ENCODE measurements at regions not wholly inside any gene's neighbourhood (a gene's known extent, or its start where the extent isn't known, plus 50 kb on each side); places are given as distances from the start of the nearest gene placed in this dataset.

- DNase-seq: no peak
Observed at GRCh38 chr5:56587381-56588130, 227.8 kb upstream of the MAP3K1 start.

GRCh38 chr5:56585999-56586691 lies 229.2 kb upstream of the MAP3K1 start:
- DNase-seq: peak; percentile 53

GRCh38 chr5:56585461-56585860 lies 229.9 kb upstream of the MAP3K1 start:
- no peak for DNase-seq

- no peak for DNase-seq
Observed at GRCh38 chr5:56581426-56581825, 233.9 kb upstream of the MAP3K1 start.

- no peak for DNase-seq
Observed at GRCh38 chr5:56580864-56581263, 234.5 kb upstream of the MAP3K1 start.

GRCh38 chr5:56575821-56576220 lies 239.5 kb upstream of the MAP3K1 start:
- DNase-seq: no peak

GRCh38 chr5:56574778-56575177 lies 240.6 kb upstream of the MAP3K1 start:
- DNase-seq: no peak

- no peak for DNase-seq
Observed at GRCh38 chr5:56569566-56569965, 245.8 kb upstream of the MAP3K1 start.

GRCh38 chr5:56569076-56569475 lies 246.3 kb upstream of the MAP3K1 start:
- DNase-seq: no peak

GRCh38 chr5:56567278-56567677 lies 248.1 kb upstream of the MAP3K1 start:
- no peak for DNase-seq

GRCh38 chr5:56566374-56567249 lies 248.7 kb upstream of the MAP3K1 start:
- DNase-seq: no peak

GRCh38 chr5:56565644-56566043 lies 249.7 kb upstream of the MAP3K1 start:
- no peak for DNase-seq

GRCh38 chr5:56565283-56565615 lies 250.1 kb upstream of the MAP3K1 start:
- no peak for DNase-seq

- no peak for DNase-seq
Observed at GRCh38 chr5:56564541-56565282, 250.6 kb upstream of the MAP3K1 start.

GRCh38 chr5:56561455-56561854 lies 253.9 kb upstream of the MAP3K1 start:
- no peak for DNase-seq

- DNase-seq: no peak
Observed at GRCh38 chr5:56558131-56558745, 257.1 kb upstream of the MAP3K1 start.

GRCh38 chr5:56557198-56557597 lies 258.2 kb upstream of the MAP3K1 start:
- DNase-seq: no peak

GRCh38 chr5:56552612-56553268 lies 262.6 kb upstream of the MAP3K1 start:
- DNase-seq: no peak

- no peak for DNase-seq
Observed at GRCh38 chr5:56550227-56550626, 265.1 kb upstream of the MAP3K1 start.

- DNase-seq: no peak
Observed at GRCh38 chr5:56549096-56549886, 266.1 kb upstream of the MAP3K1 start.

Measured in left kidney (tissue), 1 donor.